Activated T-helper 1 cell treated with anti-CD3 and anti-CD28 coated beads, Interleukin-12 subunit alpha, Interleukin-12 subunit beta, Interleukin-2, Interleukin-4 antibody, amounts not matched to agents 30 ng/mL and 10 ng/mL and 1 ng/mL, durations not matched to agents 14 hours and 24 hours and 36 hours (primary cell): ENCODE measurements at regions not wholly inside any gene's neighbourhood (a gene's known extent, or its start where the extent isn't known, plus 50 kb on each side); places are given as distances from the start of the nearest gene placed in this dataset.
"Not testable (repeated sequence)": the region's sequence is repeated elsewhere in the genome, so short reads cannot be mapped to it uniquely, and the experiment has no call there.

ENCODE experiments used
- DNase-seq: peaks from one replicate; pipeline ENCODE4 v3.0.0; 2021; ENCODE audit warnings: low spot score
- H3K27ac Mint-ChIP-seq: one replicate; pipeline ENCODE4 v1.8.0; 2021; ENCODE audit warnings: mild to moderate bottlenecking, mixed read lengths
- H3K27me3 Mint-ChIP-seq: one replicate; pipeline ENCODE4 v1.8.0; 2022; ENCODE audit warnings: mild to moderate bottlenecking, moderate library complexity, mixed read lengths; ENCODE audit not compliant: insufficient read depth
- H3K36me3 Mint-ChIP-seq: one replicate; pipeline ENCODE4 v1.8.0; 2021; ENCODE audit warnings: low read depth, mixed read lengths
- H3K4me1 Mint-ChIP-seq: one replicate; pipeline ENCODE4 v1.8.0; 2021; ENCODE audit warnings: low read depth, mixed read lengths
- H3K4me3 Mint-ChIP-seq: one replicate; pipeline ENCODE4 v1.8.0; 2021; ENCODE audit warnings: mild to moderate bottlenecking, moderate library complexity, mixed read lengths
- H3K9me3 Mint-ChIP-seq: one replicate; pipeline ENCODE4 v1.8.0; 2021; ENCODE audit warnings: mixed read lengths
- intact Hi-C: fragments of 100-400 bp; cut with micrococcal nuclease; formaldehyde crosslinking; loops from one replicate; pipeline ENCODE4 v1.15.1; 2024

- Mint-ChIP-seq H3K36me3 (no peaks in the 10 kb centered on the region), H3K4me3 (no peak overlapping the region), H3K27ac (no peak overlapping the region), H3K27me3 (no peaks in the 10 kb centered on the region), H3K4me1 (no peaks in the 10 kb centered on the region), H3K9me3 (peaks cover 4% of the 10 kb centered on the region)
- intact Hi-C loops: no loop called here
- no peak for DNase-seq
Observed at GRCh38 chr10:35940141-35941041, 298.3 kb upstream of the FZD8 start.

DNA sequence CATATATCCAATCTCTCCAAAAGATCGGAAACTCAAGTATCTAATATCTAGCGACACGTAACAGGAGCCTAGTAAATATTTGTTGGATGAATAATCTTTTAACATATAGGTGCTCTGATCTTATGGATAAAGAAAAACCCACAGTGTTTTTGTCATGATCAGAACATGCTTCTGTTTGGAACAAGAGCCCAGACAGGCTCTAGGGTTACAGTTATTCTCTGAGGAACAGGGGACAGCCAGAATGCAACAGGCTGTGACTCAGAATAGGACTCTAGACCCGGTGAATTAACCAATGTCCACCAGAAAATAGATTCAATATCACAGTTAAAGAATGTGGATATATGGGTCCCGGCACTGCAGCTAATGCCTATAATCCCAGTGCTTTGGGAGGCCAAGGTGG is 296.1 kb upstream of the FZD8 start:
- H3K27ac Mint-ChIP-seq: no peak overlapping the region
- intact Hi-C loops: no loop called here
- no peaks in the 10 kb centered on the region for H3K27me3 Mint-ChIP-seq
- H3K4me3 Mint-ChIP-seq: no peak overlapping the region
- H3K9me3 Mint-ChIP-seq: peaks cover 4% of the 10 kb centered on the region
- no peak for DNase-seq
- no peaks in the 10 kb centered on the region for H3K36me3 Mint-ChIP-seq
- no peaks in the 10 kb centered on the region for H3K4me1 Mint-ChIP-seq

DNA sequence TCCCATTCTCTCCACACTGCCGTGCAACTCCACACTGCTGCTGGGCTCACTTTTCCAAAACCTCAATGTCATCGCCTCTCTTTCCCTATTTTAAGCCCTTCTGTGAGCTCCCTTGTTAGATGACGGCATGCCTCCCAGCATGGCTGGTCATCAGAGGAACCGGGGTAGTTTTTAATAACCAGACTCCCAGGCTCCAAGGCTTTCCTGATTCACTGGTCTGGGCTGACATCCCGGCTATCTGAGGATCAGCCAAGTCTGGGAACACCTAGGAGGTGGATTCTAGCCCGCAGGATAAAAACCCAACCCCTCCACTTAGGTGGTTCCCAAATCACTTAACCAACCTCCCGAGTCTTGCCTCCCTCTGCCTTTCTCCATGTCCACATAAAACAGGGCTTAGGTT is 295.4 kb upstream of the FZD8 start:
- H3K4me3 Mint-ChIP-seq: no peak overlapping the region
- no peaks in the 10 kb centered on the region for H3K4me1 Mint-ChIP-seq
- no peaks in the 10 kb centered on the region for H3K36me3 Mint-ChIP-seq
- peaks cover 4% of the 10 kb centered on the region for H3K9me3 Mint-ChIP-seq
- no peaks in the 10 kb centered on the region for H3K27me3 Mint-ChIP-seq
- no peak for DNase-seq
- intact Hi-C loops: no loop called here
- no peak overlapping the region for H3K27ac Mint-ChIP-seq

- Mint-ChIP-seq H3K9me3 (peaks cover 4% of the 10 kb centered on the region), H3K27ac (no peak overlapping the region), H3K4me1 (no peaks in the 10 kb centered on the region), H3K4me3 (no peak overlapping the region), H3K27me3 (no peaks in the 10 kb centered on the region), H3K36me3 (no peaks in the 10 kb centered on the region)
- DNase-seq: no peak
- intact Hi-C loops: no loop called here
Observed at GRCh38 chr10:35934642-35934995, 292.5 kb upstream of the FZD8 start.

GRCh38 chr10:35933940-35934641 is 292.0 kb upstream of the FZD8 start:
- no peaks in the 10 kb centered on the region for H3K4me1 Mint-ChIP-seq
- H3K27me3 Mint-ChIP-seq: no peaks in the 10 kb centered on the region
- intact Hi-C loops: no loop called here
- peaks cover 4% of the 10 kb centered on the region for H3K9me3 Mint-ChIP-seq
- no peak overlapping the region for H3K4me3 Mint-ChIP-seq
- H3K27ac Mint-ChIP-seq: no peak overlapping the region
- no peaks in the 10 kb centered on the region for H3K36me3 Mint-ChIP-seq
- no peak for DNase-seq

GRCh38 chr10:35933491-35933890 is 291.4 kb upstream of the FZD8 start:
- Mint-ChIP-seq H3K4me3 (no peak overlapping the region), H3K27ac (no peak overlapping the region), H3K36me3 (no peaks in the 10 kb centered on the region), H3K9me3 (peaks cover 4% of the 10 kb centered on the region), H3K27me3 (no peaks in the 10 kb centered on the region), H3K4me1 (no peaks in the 10 kb centered on the region)
- intact Hi-C loops: no loop called here
- no peak for DNase-seq

DNA sequence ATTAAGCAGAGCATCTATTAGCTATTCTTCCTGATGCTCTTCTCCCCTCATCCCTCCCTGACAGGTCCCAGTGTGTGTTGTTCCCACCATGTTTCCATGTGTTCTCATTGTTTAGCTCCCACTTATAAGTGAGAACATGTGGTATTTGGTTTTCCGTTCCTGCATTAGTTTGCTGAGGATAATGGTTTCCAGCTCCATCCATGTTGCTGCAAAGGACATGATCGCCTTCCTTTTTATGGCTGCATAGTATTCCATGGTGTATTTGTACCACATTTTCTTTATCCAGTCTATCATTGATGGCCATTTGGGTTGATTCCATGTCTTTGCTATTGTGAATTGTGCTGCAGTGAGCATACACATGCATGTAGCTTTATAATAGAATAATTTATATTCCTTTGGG is 287.9 kb upstream of the FZD8 start:
- intact Hi-C loops, H3K4me1 Mint-ChIP-seq, H3K27me3 Mint-ChIP-seq, DNase-seq, H3K27ac Mint-ChIP-seq, H3K36me3 Mint-ChIP-seq, H3K9me3 Mint-ChIP-seq, H3K4me3 Mint-ChIP-seq: not testable (repeated sequence)

- Mint-ChIP-seq H3K27me3 (no peaks in the 10 kb centered on the region), H3K36me3 (no peaks in the 10 kb centered on the region), H3K4me1 (no peaks in the 10 kb centered on the region), H3K27ac (no peak overlapping the region), H3K4me3 (no peak overlapping the region), H3K9me3 (no peaks in the 10 kb centered on the region)
- DNase-seq: no peak
- intact Hi-C loops: no loop called here
Observed at GRCh38 chr10:35928748-35929147, 286.7 kb upstream of the FZD8 start.

- Mint-ChIP-seq H3K36me3 (no peaks in the 10 kb centered on the region), H3K4me3 (no peak overlapping the region), H3K27me3 (no peaks in the 10 kb centered on the region), H3K27ac (no peak overlapping the region), H3K4me1 (no peaks in the 10 kb centered on the region), H3K9me3 (no peaks in the 10 kb centered on the region)
- no peak for DNase-seq
- intact Hi-C loops: no loop called here
Observed at GRCh38 chr10:35927990-35928488, 285.9 kb upstream of the FZD8 start.

DNA sequence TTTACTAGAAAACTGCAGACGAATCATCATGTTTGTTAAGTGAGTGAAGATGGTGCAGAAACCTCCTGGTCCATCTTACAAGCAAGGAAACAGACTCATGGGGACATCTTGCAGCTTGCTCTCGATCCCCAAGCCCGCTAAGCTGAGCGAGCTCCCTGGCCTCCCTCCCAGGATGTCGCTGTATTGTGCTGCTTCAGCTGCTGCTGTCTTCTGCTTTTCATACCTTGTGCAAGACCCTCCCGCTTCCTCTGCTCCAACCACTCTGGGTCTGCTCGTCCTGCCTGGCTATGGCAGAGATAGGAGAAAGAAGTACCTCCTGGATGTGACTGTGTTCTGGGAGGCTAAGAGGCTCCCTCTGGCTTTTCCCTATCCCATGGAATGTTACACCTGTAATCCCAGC is 285.2 kb upstream of the FZD8 start:
- Mint-ChIP-seq H3K9me3 (no peaks in the 10 kb centered on the region), H3K36me3 (no peaks in the 10 kb centered on the region), H3K4me1 (no peaks in the 10 kb centered on the region), H3K4me3 (no peak overlapping the region), H3K27ac (no peak overlapping the region), H3K27me3 (no peaks in the 10 kb centered on the region)
- no peak for DNase-seq
- intact Hi-C loops: no loop called here

DNA sequence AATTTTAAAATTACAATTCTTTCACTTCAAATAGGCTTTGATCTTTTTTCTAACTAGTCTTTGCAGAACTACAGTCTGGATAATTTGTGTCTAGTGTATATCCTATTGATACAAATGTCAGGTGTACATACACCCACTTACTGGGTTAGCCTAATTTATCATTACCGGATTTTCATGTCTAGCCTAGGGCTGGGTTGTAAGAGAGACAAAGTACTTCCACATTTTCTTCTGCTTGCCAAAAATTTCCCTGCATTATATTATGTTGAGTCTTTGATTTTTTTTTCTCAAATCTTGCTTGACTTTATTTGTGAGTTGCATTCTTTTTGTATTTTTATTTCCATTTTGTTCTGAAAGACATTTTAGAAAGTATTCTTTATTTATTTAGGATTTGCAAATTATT is 284.8 kb upstream of the FZD8 start:
- DNase-seq: no peak
- intact Hi-C loops: no loop called here
- no peak overlapping the region for H3K27ac Mint-ChIP-seq
- H3K36me3 Mint-ChIP-seq: no peaks in the 10 kb centered on the region
- H3K27me3 Mint-ChIP-seq: no peaks in the 10 kb centered on the region
- H3K4me3 Mint-ChIP-seq: no peak overlapping the region
- no peaks in the 10 kb centered on the region for H3K4me1 Mint-ChIP-seq
- no peaks in the 10 kb centered on the region for H3K9me3 Mint-ChIP-seq

DNA sequence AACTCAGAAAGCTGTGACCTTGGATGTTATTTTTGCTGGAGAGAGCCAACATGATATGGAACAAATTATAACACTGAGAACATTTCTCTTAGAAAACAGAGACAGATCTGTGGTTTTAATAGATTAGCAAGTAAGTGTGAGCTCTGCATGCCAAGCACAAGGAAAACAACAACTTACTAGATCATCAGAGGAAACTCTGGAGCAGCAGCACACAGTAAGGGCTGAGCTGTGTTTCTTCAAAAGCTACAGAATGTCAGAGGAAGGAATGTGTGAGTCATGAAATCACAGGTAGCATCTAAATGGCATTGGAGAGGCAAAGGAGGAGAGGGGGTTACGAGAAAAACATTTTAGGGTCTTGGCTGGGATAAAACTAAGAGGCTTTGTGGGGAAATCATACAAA is 283.4 kb upstream of the FZD8 start:
- no peak for DNase-seq
- Mint-ChIP-seq H3K36me3 (no peaks in the 10 kb centered on the region), H3K9me3 (no peaks in the 10 kb centered on the region), H3K27me3 (no peaks in the 10 kb centered on the region), H3K4me3 (no peak overlapping the region), H3K4me1 (no peaks in the 10 kb centered on the region), H3K27ac (no peak overlapping the region)
- intact Hi-C loops: no loop called here

DNA sequence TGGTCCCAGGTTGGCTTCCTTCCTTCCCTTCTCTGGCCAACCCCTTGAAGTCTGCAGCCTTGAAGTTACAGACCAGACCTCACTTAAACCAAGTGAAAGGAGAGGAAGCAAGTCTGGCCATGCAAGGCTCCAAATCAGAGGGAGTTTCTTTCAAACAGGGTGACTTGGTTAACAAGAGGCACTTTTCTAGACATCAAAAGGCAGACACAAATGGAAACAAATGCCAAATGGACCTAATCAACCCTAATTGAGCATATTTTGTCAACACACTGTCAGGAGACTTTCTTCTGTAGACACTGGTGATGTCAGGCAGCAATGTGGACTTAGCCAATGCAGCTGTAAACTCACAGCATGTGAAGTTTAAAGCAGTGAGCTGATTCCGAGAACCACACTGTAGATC is 282.7 kb upstream of the FZD8 start:
- Mint-ChIP-seq H3K4me3 (no peak overlapping the region), H3K9me3 (no peaks in the 10 kb centered on the region), H3K4me1 (no peaks in the 10 kb centered on the region), H3K27ac (no peak overlapping the region), H3K36me3 (no peaks in the 10 kb centered on the region), H3K27me3 (no peaks in the 10 kb centered on the region)
- intact Hi-C loops: no loop called here
- no peak for DNase-seq
